Activated CD4-positive, alpha-beta memory T cell treated with anti-CD3 and anti-CD28 coated beads for 36 hours (primary cell): ENCODE measurements at regions not wholly inside any gene's neighbourhood (a gene's known extent, or its start where the extent isn't known, plus 50 kb on each side); places are given as distances from the start of the nearest gene placed in this dataset.

Experiments used
- CTCF ChIA-PET: fragments of 350-600 bp; sonication (Branson Sonifier 250); formaldehyde crosslinking; loops from one replicate; lab custom pipeline; 2021; ENCODE audit warnings: antibody characterized with exemption, inconsistent platforms; lab: Charles Lee
- POLR2A ChIA-PET: fragments of 350-600 bp; sonication (Branson Sonifier 250); formaldehyde crosslinking; loops from one replicate; lab custom pipeline; 2021; ENCODE audit warnings: antibody characterized with exemption; lab: Charles Lee
- DNase-seq: peaks from one replicate; pipeline ENCODE4 v3.0.0-alpha.2; 2020
- H3K27ac Mint-ChIP-seq: one replicate; pipeline ENCODE4 v1.8.0; 2021; ENCODE audit warnings: mixed read lengths
- H3K27me3 Mint-ChIP-seq: one replicate; pipeline ENCODE4 v1.8.0; 2021; ENCODE audit warnings: mixed read lengths
- H3K36me3 Mint-ChIP-seq: one replicate; pipeline ENCODE4 v1.8.0; 2021; ENCODE audit warnings: mixed read lengths
- H3K4me1 Mint-ChIP-seq: one replicate; pipeline ENCODE4 v1.8.0; 2021; ENCODE audit warnings: low read depth, mixed read lengths
- H3K4me3 Mint-ChIP-seq: one replicate; pipeline ENCODE4 v1.8.0; 2021; ENCODE audit warnings: mild to moderate bottlenecking, mixed read lengths
- H3K9me3 Mint-ChIP-seq: one replicate; pipeline ENCODE4 v1.8.0; 2021; ENCODE audit warnings: mixed read lengths
- intact Hi-C: fragments of 100-400 bp; cut with micrococcal nuclease; formaldehyde crosslinking; loops from one replicate; pipeline ENCODE4 v1.15.1; 2023

GRCh38 chr5:174401793-174402192, 322.6 kb upstream of the MSX2 start:
- H3K27me3 Mint-ChIP-seq: peaks cover 1% of the 10 kb centered on the region
- no peaks in the 10 kb centered on the region for H3K4me1 Mint-ChIP-seq
- CTCF ChIA-PET: interaction anchor here (0.9 kb wide), 1 partner anchor 18 kb away, joined by 4 read pairs; no protein-coding TSS in a partner anchor
- POLR2A ChIA-PET: no interaction called here
- H3K36me3 Mint-ChIP-seq: no peaks in the 10 kb centered on the region
- intact Hi-C loops: no loop called here
- DNase-seq: no peak
- H3K27ac Mint-ChIP-seq: no peak overlapping the region
- H3K9me3 Mint-ChIP-seq: no peaks in the 10 kb centered on the region
- no peak overlapping the region for H3K4me3 Mint-ChIP-seq

DNA sequence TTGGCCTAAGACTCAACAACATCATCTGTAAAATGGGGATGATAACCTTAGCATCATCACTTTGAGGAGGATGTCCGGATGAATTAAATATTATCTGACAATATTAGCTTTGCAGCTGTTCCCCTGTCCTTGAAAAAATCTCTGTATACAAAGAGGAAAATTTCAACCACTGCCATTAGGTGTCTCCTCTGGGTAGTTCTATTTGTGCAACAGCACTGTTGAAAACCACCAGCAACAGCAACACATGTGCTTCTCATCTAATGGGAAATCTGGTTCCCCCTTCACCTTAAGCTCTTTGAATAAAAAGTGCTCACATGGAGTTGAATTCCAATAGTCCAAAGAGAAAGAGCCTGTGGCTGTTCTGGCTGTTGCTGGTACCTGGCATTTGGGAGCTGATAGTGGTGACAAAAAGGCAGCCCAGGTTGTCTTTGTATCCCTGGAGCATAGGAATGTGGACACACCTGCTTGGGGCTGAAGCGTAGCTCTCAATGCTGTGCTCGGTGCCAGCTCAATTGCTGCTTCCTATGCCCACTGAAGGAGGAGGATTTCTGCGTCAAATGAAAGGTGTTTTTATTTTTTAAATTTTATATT, 322.1 kb upstream of the MSX2 start:
- H3K4me1 Mint-ChIP-seq: no peaks in the 10 kb centered on the region
- DNase-seq: no peak
- peaks cover 2% of the 10 kb centered on the region for H3K27me3 Mint-ChIP-seq
- POLR2A ChIA-PET: no interaction called here
- H3K9me3 Mint-ChIP-seq: no peaks in the 10 kb centered on the region
- CTCF ChIA-PET: interaction anchor here (0.9 kb wide), 1 partner anchor 17 kb away, joined by 4 read pairs; no protein-coding TSS in a partner anchor
- H3K27ac Mint-ChIP-seq: no peak overlapping the region
- no peak overlapping the region for H3K4me3 Mint-ChIP-seq
- intact Hi-C loops: no loop called here
- H3K36me3 Mint-ChIP-seq: no peaks in the 10 kb centered on the region

DNA sequence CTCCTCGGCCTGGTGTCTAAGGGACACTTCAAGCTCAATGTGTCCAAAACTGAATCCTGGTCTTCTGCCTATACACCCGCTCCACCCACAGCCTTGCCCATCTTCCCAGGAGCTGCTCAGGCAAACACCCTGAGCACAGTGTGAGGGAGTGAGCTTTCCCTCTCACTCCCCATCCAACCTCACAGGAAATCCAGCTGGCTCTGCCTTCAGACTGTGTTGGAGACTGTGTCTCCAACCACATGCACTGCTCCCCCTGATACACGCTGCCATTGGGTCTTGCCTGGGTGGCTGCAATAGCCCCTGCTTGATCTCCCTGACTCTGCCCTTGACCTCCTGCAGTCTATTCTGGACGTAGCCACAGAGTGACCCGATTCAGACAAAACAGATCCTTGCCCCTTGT, 319.5 kb upstream of the MSX2 start:
- POLR2A ChIA-PET: no interaction called here
- H3K27me3 Mint-ChIP-seq: peaks cover 14% of the 10 kb centered on the region
- no peak overlapping the region for H3K27ac Mint-ChIP-seq
- intact Hi-C loops: no loop called here
- no peaks in the 10 kb centered on the region for H3K36me3 Mint-ChIP-seq
- CTCF ChIA-PET: interaction anchor here (0.8 kb wide), 1 partner anchor 15 kb away, joined by 4 read pairs; no protein-coding TSS in a partner anchor
- DNase-seq: no peak
- H3K4me1 Mint-ChIP-seq: no peaks in the 10 kb centered on the region
- no peak overlapping the region for H3K4me3 Mint-ChIP-seq
- no peaks in the 10 kb centered on the region for H3K9me3 Mint-ChIP-seq

- no peaks in the 10 kb centered on the region for H3K4me1 Mint-ChIP-seq
- POLR2A ChIA-PET: no interaction called here
- H3K27me3 Mint-ChIP-seq: peaks cover 14% of the 10 kb centered on the region
- DNase-seq: no peak
- CTCF ChIA-PET: interaction anchor here (0.7 kb wide), 1 partner anchor 11 kb away, joined by 3 read pairs; no protein-coding TSS in a partner anchor
- intact Hi-C loops: no loop called here
- H3K36me3 Mint-ChIP-seq: no peaks in the 10 kb centered on the region
- H3K27ac Mint-ChIP-seq: no peak overlapping the region
- no peaks in the 10 kb centered on the region for H3K9me3 Mint-ChIP-seq
- H3K4me3 Mint-ChIP-seq: no peak overlapping the region
Measured at GRCh38 chr5:174409070-174409469, 315.3 kb upstream of the MSX2 start.

- H3K4me1 Mint-ChIP-seq: no peaks in the 10 kb centered on the region
Measured at GRCh38 chr5:174409971-174410370, 314.4 kb upstream of the MSX2 start.

GRCh38 chr5:174410716-174411478, 313.5 kb upstream of the MSX2 start:
- no peaks in the 10 kb centered on the region for H3K9me3 Mint-ChIP-seq
- peaks cover 15% of the 10 kb centered on the region for H3K27me3 Mint-ChIP-seq
- no peak overlapping the region for H3K27ac Mint-ChIP-seq
- no peaks in the 10 kb centered on the region for H3K4me1 Mint-ChIP-seq
- POLR2A ChIA-PET: no interaction called here
- intact Hi-C loops: no loop called here
- H3K36me3 Mint-ChIP-seq: no peaks in the 10 kb centered on the region
- DNase-seq: no peak
- H3K4me3 Mint-ChIP-seq: no peak overlapping the region
- CTCF ChIA-PET: interaction anchor here (2.2 kb wide), 1 partner anchor 8 kb away, joined by 11 read pairs; no protein-coding TSS in a partner anchor

More at GRCh38 chr5:174409971-174410370, 314.4 kb upstream of the MSX2 start:
- no peak overlapping the region for H3K4me3 Mint-ChIP-seq
- peaks cover 14% of the 10 kb centered on the region for H3K27me3 Mint-ChIP-seq
- CTCF ChIA-PET: interaction anchor here (2.2 kb wide), 1 partner anchor 9 kb away, joined by 11 read pairs; no protein-coding TSS in a partner anchor
- H3K9me3 Mint-ChIP-seq: no peaks in the 10 kb centered on the region
- H3K27ac Mint-ChIP-seq: no peak overlapping the region
- H3K36me3 Mint-ChIP-seq: no peaks in the 10 kb centered on the region
- intact Hi-C loops: no loop called here
- POLR2A ChIA-PET: no interaction called here
- no peak for DNase-seq

DNA sequence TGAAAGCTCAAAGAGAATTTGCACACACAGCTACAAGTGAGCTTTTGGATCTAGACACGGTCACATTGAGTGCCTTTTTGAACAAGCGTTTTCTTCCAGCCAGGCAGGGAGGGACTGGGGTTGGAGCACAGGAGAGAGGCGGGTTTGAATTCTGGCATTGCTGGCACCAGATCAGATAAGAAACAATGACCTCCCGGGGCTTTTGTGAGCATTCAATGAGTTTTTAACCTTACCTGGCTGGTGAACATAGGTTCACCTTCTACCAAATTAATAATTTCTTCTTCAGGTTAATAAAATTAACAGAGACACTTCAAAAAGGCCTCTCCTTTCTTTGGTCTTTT, 312.9 kb upstream of the MSX2 start:
- H3K4me1 Mint-ChIP-seq: no peaks in the 10 kb centered on the region
- no peaks in the 10 kb centered on the region for H3K9me3 Mint-ChIP-seq
- no peaks in the 10 kb centered on the region for H3K36me3 Mint-ChIP-seq
- intact Hi-C loops: no loop called here
- H3K27me3 Mint-ChIP-seq: peaks cover 17% of the 10 kb centered on the region
- DNase-seq: no peak
- POLR2A ChIA-PET: no interaction called here
- H3K27ac Mint-ChIP-seq: no peak overlapping the region
- H3K4me3 Mint-ChIP-seq: no peak overlapping the region
- CTCF ChIA-PET: interaction anchor here (2.2 kb wide), 1 partner anchor 8 kb away, joined by 11 read pairs; no protein-coding TSS in a partner anchor

DNA sequence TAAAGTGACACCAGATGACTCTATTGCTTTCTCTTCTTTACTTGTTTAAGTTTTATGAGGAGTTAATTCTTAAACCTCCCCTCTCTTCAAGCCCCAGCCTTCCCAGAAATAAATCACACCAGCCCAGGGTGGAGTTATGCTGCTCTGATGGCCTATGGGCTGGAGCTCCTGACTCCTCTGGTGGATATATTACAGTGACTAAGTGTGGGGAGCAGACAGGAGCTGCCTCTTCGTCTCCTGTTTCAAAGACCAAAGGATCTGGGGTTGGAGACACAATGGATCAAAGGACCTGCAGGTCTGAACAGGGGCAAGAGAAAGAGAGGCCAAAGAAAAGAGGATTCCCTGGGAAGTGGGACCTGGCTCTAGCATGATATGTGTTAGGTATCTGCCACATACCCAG, 312.0 kb upstream of the MSX2 start:
- intact Hi-C loops: no loop called here

DNA sequence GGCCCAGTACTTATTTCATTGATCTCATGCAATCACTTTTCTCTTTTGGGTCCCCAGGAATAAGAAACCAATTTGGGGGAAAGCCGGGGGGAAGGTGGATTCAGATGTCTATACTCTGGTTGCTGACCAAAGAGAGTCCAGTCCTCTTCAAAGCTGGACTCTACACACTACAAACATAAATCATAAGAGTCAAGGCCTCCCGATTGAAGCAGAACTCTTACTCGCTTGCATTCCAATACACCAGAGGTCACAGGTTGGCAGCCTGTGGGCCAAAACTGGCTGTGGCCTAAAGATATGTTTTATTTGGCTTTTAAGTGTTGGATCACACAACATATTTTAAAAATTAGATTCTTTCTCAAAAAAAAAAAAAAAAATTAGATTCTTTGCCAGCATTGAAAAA, 311.4 kb upstream of the MSX2 start:
- Mint-ChIP-seq H3K4me3 (no peak overlapping the region), H3K27me3 (peaks cover 16% of the 10 kb centered on the region), H3K36me3 (no peaks in the 10 kb centered on the region), H3K9me3 (no peaks in the 10 kb centered on the region), H3K4me1 (no peaks in the 10 kb centered on the region), H3K27ac (no peak overlapping the region)
- DNase-seq: no peak
- ChIA-PET POLR2A (no interaction called here), CTCF (no interaction called here)
- intact Hi-C loops: no loop called here

More for the DNA sequence above, 312.0 kb upstream of the MSX2 start:
- CTCF ChIA-PET: no interaction called here
- H3K36me3 Mint-ChIP-seq: no peaks in the 10 kb centered on the region
- no peak overlapping the region for H3K27ac Mint-ChIP-seq
- H3K27me3 Mint-ChIP-seq: peaks cover 15% of the 10 kb centered on the region
- no peak overlapping the region for H3K4me3 Mint-ChIP-seq
- POLR2A ChIA-PET: no interaction called here
- no peaks in the 10 kb centered on the region for H3K9me3 Mint-ChIP-seq
- no peak for DNase-seq
- no peaks in the 10 kb centered on the region for H3K4me1 Mint-ChIP-seq

DNA sequence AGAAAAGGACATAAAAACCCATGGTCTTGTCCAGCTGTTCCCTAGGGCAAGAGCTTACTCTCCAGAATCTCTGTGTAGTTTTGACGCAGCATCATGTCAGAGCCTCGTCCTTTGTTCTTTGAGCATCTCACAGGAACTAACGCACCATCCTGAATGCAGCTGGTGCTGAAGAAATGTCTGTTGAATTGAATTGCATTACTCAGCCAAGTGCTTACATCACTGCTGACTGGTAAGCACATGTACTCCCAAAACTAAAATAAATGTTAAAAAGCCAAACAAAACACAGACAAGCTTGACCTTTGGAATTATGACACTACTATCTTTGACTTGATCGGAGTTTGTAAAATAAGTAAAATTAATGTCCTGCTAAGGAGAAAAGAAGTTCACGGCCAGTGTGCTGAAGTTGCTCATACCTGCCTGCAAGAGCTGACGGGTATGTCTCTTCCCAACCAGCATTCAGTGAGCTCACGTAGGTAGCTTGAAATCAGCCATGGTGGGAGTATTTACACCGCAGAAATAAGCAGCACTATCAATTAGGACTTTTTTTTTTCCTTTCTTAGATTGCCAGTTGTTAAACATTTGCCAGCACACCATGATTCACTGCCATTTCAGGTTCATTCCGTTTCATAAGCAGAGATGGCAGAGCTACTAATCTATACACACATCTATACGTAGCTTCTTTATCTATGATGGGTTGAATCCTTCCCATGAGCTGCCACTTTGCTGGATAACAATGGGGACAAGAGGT, 310.6 kb upstream of the MSX2 start:
- Mint-ChIP-seq H3K27ac (no peak overlapping the region), H3K9me3 (no peaks in the 10 kb centered on the region), H3K4me1 (no peaks in the 10 kb centered on the region), H3K36me3 (no peaks in the 10 kb centered on the region), H3K27me3 (peaks cover 20% of the 10 kb centered on the region), H3K4me3 (no peak overlapping the region)
- no peak for DNase-seq
- intact Hi-C loops: no loop called here
- ChIA-PET POLR2A (no interaction called here), CTCF (interaction anchor here (1.0 kb wide), 1 partner anchor 29 kb away, joined by 3 read pairs; no protein-coding TSS in a partner anchor)

DNA sequence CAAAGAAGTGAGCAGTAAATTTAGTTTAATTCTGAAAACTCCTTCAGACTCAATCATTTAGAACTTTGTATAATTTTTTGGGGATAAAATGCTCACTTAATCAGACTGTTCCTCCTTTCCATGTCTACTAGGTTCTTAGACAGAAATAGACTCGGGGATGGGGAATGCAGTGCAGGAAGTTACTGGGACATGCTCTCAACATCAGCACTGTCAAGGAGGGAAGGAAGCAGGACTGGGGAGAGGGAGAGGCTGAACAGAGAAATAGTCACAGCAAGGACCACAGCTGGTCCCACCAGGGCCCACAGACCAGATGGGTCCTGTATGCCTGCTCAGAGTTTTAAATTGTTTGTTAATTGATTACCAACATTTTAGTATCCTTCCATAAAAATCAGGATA, 310.1 kb upstream of the MSX2 start:
- H3K4me3 Mint-ChIP-seq: no peak overlapping the region
- POLR2A ChIA-PET: no interaction called here
- DNase-seq: no peak
- H3K27ac Mint-ChIP-seq: no peak overlapping the region
- CTCF ChIA-PET: interaction anchor here (1.0 kb wide), 1 partner anchor 28 kb away, joined by 3 read pairs; no protein-coding TSS in a partner anchor
- no peaks in the 10 kb centered on the region for H3K9me3 Mint-ChIP-seq
- no peaks in the 10 kb centered on the region for H3K36me3 Mint-ChIP-seq
- H3K4me1 Mint-ChIP-seq: peaks cover 3% of the 10 kb centered on the region
- peaks cover 17% of the 10 kb centered on the region for H3K27me3 Mint-ChIP-seq
- intact Hi-C loops: no loop called here
